ENCODE measurements at regions not wholly inside any gene's neighbourhood (a gene's known extent, or its start where the extent isn't known, plus 50 kb on each side); places are given as distances from the start of the nearest gene placed in this dataset.
"Not testable (repeated sequence)": the region's sequence is repeated elsewhere in the genome, so short reads cannot be mapped to it uniquely, and the experiment has no call there.

GRCh38 chr6:88459643-88460042 is 293.5 kb upstream of the CNR1 start:
- H3K27ac ChIP-seq, result no peak overlapping the region
- no peak for DNase-seq (ENCODE audit: low read depth, low spot score)

GRCh38 chr6:88459189-88459588 is 293.0 kb upstream of the CNR1 start:
- no peak overlapping the region for H3K27ac ChIP-seq
- no peak for DNase-seq (ENCODE audit: low read depth, low spot score)

- no peak overlapping the region for H3K27ac ChIP-seq
- DNase-seq (ENCODE audit: low read depth, low spot score), result no peak
Measured at GRCh38 chr6:88458662-88459061, 292.5 kb upstream of the CNR1 start.

GRCh38 chr6:88456221-88456859 is 290.2 kb upstream of the CNR1 start:
- H3K27ac ChIP-seq, result no peak overlapping the region
- no peak for DNase-seq (ENCODE audit: low read depth, low spot score)

- no peak overlapping the region for H3K27ac ChIP-seq
- DNase-seq (ENCODE audit: low read depth, low spot score), result no peak
Measured at GRCh38 chr6:88455317-88455716, 289.2 kb upstream of the CNR1 start.

GRCh38 chr6:88454658-88455057 is 288.5 kb upstream of the CNR1 start:
- H3K27ac ChIP-seq, result no peak overlapping the region
- no peak for DNase-seq (ENCODE audit: low read depth, low spot score)

GRCh38 chr6:88449770-88450169 is 283.6 kb upstream of the CNR1 start:
- H3K27ac ChIP-seq, result no peak overlapping the region
- no peak for DNase-seq (ENCODE audit: low read depth, low spot score)

- no peak for DNase-seq (ENCODE audit: low read depth, low spot score)
- H3K27ac ChIP-seq, result no peak overlapping the region
Measured at GRCh38 chr6:88445188-88445965, 279.2 kb upstream of the CNR1 start.

- no peak for DNase-seq (ENCODE audit: low read depth, low spot score)
- H3K27ac ChIP-seq, result no peak overlapping the region
Measured at GRCh38 chr6:88443554-88443953, 277.4 kb upstream of the CNR1 start.

- DNase-seq (ENCODE audit: low read depth, low spot score), result no peak
- H3K27ac ChIP-seq, result no peak overlapping the region
Measured at GRCh38 chr6:88442737-88443136, 276.6 kb upstream of the CNR1 start.

- no peak overlapping the region for H3K27ac ChIP-seq
- no peak for DNase-seq (ENCODE audit: low read depth, low spot score)
Measured at GRCh38 chr6:88441346-88441745, 275.2 kb upstream of the CNR1 start.

- no peak overlapping the region for H3K27ac ChIP-seq
- DNase-seq (ENCODE audit: low read depth, low spot score), result no peak
Measured at GRCh38 chr6:88428068-88428467, 261.9 kb upstream of the CNR1 start.

GRCh38 chr6:88426005-88426404 is 259.9 kb upstream of the CNR1 start:
- no peak for DNase-seq (ENCODE audit: low read depth, low spot score)

GRCh38 chr6:88422831-88423230 is 256.7 kb upstream of the CNR1 start:
- DNase-seq (ENCODE audit: low read depth, low spot score), result no peak
- H3K27ac ChIP-seq, result no peak overlapping the region

More at GRCh38 chr6:88426005-88426404, 259.9 kb upstream of the CNR1 start:
- no peak overlapping the region for H3K27ac ChIP-seq

GRCh38 chr6:88420967-88421488 is 254.9 kb upstream of the CNR1 start:
- H3K27ac ChIP-seq; DNase-seq (ENCODE audit: low read depth, low spot score): not testable (repeated sequence)

- not testable (repeated sequence) for DNase-seq (ENCODE audit: low read depth, low spot score); H3K27ac ChIP-seq
Measured at GRCh38 chr6:88418921-88419810, 253.0 kb upstream of the CNR1 start.

- not testable (repeated sequence) for DNase-seq (ENCODE audit: low read depth, low spot score); H3K27ac ChIP-seq
Measured at GRCh38 chr6:88417361-88417760, 251.2 kb upstream of the CNR1 start.

GRCh38 chr6:88413459-88413858 is 247.3 kb upstream of the CNR1 start:
- no peak overlapping the region for H3K27ac ChIP-seq
- no peak for DNase-seq (ENCODE audit: low read depth, low spot score)

- H3K27ac ChIP-seq; DNase-seq (ENCODE audit: low read depth, low spot score): not testable (repeated sequence)
Measured at GRCh38 chr6:88408355-88408754, 242.2 kb upstream of the CNR1 start.

- H3K27ac ChIP-seq; DNase-seq (ENCODE audit: low read depth, low spot score): not testable (repeated sequence)
Measured at GRCh38 chr6:88406674-88407073, 240.5 kb upstream of the CNR1 start.

- H3K27ac ChIP-seq, result no peak overlapping the region
- DNase-seq (ENCODE audit: low read depth, low spot score), result no peak
Measured at GRCh38 chr6:88403486-88403885, 237.3 kb upstream of the CNR1 start.
